T47D (cell line): ENCODE measurements at regions not wholly inside any gene's neighbourhood (a gene's known extent, or its start where the extent isn't known, plus 50 kb on each side); places are given as distances from the start of the nearest gene placed in this dataset.
"Not testable (repeated sequence)": the region's sequence is repeated elsewhere in the genome, so short reads cannot be mapped to it uniquely, and the experiment has no call there.

Experiments used
- DNase-seq, 2 experiments: peaks; one replicate each; pipeline versions ENCODE4 v3.0.0 to v3.0.0-alpha.2; 2011 to 2012; ENCODE audit warnings: low read depth in 1 of 2, low spot score in 1 of 2
- JUND ChIP-seq: IDR thresholded peaks from 2 replicates; pipeline ENCODE4 v1.6.1; 2012; ENCODE audit warnings: low read depth
- in situ Hi-C: cut with HindIII; loops from 2 replicates; pipeline ENCODE4 v1.10.0; 2016; ENCODE audit warnings: low sequenced_read_pairs, low pct_unique_long_range_greater_than_20kb

- DNase-seq, in situ Hi-C loops: not testable (repeated sequence)
Measured at GRCh38 chr21:25531538-25532250, 75.6 kb downstream of the MRPL39 start.

DNA sequence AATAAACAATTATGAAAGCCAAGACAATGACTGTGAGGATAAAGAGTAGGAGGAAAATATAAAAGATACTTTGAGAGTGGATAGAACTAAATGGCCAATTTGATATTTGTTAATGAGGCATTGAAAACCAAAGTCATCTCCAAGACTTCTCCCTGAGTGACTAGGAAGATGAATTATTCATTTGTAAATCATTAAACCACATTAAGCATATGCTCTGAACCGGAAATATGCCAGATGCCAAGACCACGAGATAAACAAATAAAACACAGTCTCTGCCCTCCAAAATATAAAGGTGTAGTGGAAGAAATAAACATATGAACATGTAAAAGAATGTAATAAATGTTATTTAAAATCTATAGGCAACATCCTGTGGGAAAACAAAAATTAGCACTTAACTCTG is 78.8 kb downstream of the MRPL39 start:
- DNase-seq = no peak
- in situ Hi-C loops = no loop called here

DNA sequence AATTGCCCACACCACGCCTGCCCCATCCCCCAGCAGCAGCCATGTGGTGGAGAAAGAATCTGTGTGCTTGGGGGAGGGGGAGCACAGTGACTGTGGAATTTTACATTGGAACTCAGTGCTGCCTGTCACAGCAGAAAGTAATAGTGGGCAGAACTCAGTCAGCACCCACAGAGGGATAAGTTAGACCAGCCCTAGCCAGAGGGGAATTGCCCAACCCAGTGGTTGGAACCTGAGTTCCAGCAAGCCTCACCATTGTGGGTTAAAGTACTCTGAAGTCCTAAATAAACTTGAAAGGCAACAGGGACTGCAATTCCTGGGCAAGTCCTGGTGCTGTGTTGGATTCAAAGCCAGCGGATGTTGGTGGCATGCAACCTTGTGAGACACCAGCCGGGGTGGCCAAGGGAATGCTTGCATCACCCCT is 88.8 kb downstream of the MRPL39 start:
- TF ChIP-seq JUND = no peak
- in situ Hi-C loops = no loop called here
- DNase-seq = peak in 1 of 2 experiments; percentile 6

More for the DNA sequence above, 78.8 kb downstream of the MRPL39 start:
- TF ChIP-seq JUND = no peak

DNA sequence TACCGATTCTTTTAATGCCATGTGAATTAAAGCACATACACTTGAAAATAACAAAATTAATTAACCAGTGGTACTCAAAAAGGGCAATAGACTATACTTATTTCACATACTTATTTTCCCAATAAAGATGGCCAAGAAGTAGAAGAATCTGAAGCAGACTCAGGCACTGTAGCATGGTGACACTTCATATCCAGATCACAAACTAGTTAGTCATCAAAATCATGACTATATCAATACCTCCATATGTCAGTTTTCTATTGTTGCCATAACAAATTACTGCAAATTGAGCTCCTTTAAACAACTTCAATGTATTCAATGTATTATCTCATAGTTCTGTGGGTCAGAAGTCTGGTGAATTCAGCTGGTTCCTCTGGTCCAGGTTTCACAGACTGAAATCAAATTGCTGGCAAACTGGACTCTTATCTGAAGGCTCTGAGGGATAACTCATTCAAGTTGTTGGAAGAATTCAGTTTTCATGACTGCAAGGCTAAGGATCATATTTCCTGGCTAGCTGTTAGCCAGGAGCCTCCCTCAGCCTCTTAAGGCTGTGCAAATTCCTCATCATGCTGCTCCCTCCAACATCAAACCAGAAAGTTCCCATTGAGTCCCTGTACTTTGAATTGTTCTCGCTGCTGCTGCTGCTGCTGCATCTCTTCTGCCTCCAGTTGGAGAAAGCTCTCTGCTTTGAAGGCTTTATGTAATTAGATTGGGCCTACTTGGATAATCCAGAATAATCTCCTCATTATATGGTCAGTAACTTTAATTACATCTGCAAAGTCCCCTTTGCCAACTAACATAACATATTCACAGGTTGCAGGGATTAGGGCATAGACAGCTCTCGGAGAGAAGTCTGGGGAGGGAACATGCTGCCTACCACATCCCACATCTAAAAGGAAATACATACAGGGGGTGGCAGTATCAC is 91.5 kb downstream of the MRPL39 start:
- no peak for DNase-seq
- in situ Hi-C loops = no loop called here
- TF ChIP-seq JUND = no peak

DNA sequence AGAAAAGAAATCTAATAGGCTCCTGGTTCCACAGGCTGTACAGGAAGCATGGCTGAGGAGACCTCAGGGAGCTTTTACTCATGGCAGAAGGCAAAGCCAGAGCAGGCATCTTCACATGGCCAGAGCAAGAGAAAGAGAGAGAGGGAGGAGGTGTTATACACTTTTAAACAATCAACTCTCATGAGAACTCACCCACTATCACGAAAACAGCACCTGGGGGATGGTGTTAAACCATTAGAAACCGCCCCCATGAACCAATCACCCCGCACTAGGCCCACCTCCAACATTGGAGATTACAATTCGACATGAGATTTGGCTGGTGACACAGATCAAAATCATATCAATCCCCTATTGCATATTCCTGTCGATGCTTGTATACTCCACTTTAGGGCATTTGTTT is 93.5 kb downstream of the MRPL39 start:
- in situ Hi-C loops = no loop called here
- no peak for DNase-seq

GRCh38 chr21:25512095-25513081 is 94.9 kb downstream of the MRPL39 start:
- TF ChIP-seq JUND = no peak
- DNase-seq = no peak
- in situ Hi-C loops = no loop called here

More for the DNA sequence above, 93.5 kb downstream of the MRPL39 start:
- TF ChIP-seq JUND = no peak

DNA sequence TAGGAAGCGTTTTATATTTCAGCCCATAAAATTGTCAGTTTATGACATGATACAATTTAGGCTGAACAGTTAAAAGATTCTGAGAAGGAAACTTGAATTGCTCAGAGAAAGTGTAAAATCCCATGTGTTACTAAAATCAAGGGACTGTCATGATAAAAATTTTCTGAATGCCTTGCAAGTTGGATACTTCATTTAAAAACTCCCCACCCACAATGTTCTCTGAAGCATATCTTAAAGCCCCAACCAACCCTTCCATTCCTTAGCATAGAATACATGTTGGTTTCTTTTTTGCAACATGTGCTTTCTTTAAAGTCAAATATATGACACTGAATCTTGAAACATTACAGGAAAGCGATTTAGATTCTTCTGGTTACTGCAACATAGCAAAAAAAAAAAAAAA is 97.4 kb downstream of the MRPL39 start:
- TF ChIP-seq JUND = no peak
- in situ Hi-C loops = no loop called here
- no peak for DNase-seq

DNA sequence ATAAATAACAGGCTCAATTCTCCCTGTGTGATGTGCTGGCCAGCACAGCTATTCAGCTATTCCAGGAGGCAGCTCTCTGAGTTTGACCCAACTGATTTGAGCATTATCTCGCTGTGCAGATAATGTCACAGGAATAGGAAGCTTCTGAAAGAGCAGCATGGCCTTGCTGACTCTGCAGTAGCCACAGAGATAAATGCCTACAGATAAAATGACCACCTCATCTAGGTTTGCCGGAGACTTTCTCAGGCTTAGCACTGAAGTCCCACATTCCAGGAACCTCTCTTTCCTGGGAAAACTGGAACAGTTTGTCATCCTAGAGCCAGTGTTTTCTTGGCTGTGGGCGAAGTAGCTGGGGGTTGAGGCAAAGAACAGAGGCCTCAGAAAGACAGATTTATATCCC is 98.9 kb downstream of the MRPL39 start:
- in situ Hi-C loops = no loop called here
- no peak for TF ChIP-seq JUND

GRCh38 chr21:25507522-25507921 is 99.8 kb downstream of the MRPL39 start:
- no peak for DNase-seq
- TF ChIP-seq JUND = no peak
- in situ Hi-C loops = no loop called here

More for the DNA sequence above, 98.9 kb downstream of the MRPL39 start:
- no peak for DNase-seq

DNA sequence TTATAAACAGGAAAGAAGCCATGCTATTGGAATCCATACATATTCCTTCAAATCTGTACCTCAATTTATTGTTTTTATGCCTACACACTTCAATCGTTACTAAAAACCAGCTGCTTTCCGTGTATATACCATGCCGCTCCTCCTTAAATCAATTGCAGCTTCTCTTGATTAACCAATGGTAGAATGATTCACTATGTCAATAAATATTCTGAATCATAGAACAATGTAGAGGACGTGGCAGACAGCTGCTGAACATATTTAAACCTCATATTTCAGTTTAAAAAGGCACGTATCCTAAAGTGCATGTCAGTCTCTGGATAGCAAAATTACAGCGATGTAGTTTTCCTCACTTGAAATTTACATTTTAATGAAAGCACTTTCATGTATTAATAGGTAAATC is 100.4 kb downstream of the MRPL39 start:
- in situ Hi-C loops = no loop called here
- no peak for TF ChIP-seq JUND
- no peak for DNase-seq

GRCh38 chr21:25506261-25506660 is 101.0 kb downstream of the MRPL39 start:
- DNase-seq = no peak
- no peak for TF ChIP-seq JUND
- in situ Hi-C loops = no loop called here

DNA sequence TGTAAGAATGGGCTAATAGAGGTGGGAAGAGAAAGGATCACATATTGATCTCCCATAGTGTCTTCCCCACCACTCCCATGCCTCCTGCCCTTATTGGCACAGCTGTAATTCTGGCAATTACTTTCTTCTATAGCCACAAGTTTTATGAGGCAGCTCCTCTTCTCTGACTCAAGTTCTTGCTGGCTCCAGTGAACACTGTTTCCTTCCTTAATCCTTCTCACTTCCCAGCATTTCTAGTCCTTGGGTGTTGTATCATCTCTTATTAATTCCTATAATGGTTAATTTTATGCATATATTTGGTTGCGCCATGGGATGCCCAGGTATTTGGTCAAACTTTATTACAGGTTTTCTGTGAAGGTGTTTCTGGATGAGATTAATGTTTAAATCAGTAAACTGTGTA is 103.3 kb downstream of the MRPL39 start:
- in situ Hi-C loops = no loop called here
- no peak for DNase-seq
- no peak for TF ChIP-seq JUND
